K562 (cell line): ENCODE measurements at regions not wholly inside any gene's neighbourhood (a gene's known extent, or its start where the extent isn't known, plus 50 kb on each side); places are given as distances from the start of the nearest gene placed in this dataset.

ENCODE experiments used
- BHLHE40 ChIP-seq: IDR thresholded peaks from 2 replicates; pipeline ENCODE4 v1.6.1; 2011; ENCODE audit warnings: low read length, improper control_type of control experiment
- CBFA2T2 ChIP-seq: fragments of 450-650 bp; conservative IDR thresholded peaks from 2 replicates; pipeline ENCODE4 v1.6.1; 2017; ENCODE audit warnings: mild to moderate bottlenecking
- FOXA3 ChIP-seq, 2 experiments: fragments of 450-650 bp in 1 of 2; sonication (generic) in 1 of 2; formaldehyde crosslinking; IDR thresholded peaks in 1 of 2; conservative IDR thresholded peaks in 1 of 2; 2 replicates each; pipeline versions ENCODE4 v1.4.0 to v1.8.0; 2020 to 2022; ENCODE audit warnings: mild to moderate bottlenecking in 2 of 2, missing genetic modification reagents in 1 of 2
- HEY1 ChIP-seq: fragments of 250-450 bp; sonication (Bioruptor Pico); IDR thresholded peaks from 2 replicates; pipeline ENCODE4 v1.5.0; 2020; ENCODE audit warnings: mild to moderate bottlenecking, moderate library complexity, borderline replicate concordance
- JUND ChIP-seq, 2 experiments: IDR thresholded peaks; 2 replicates in 1 of 2; 3 replicates in 1 of 2; pipeline ENCODE4 v1.6.1; 2011; ENCODE audit warnings: borderline replicate concordance in 2 of 2, low read depth in 2 of 2, low read length in 2 of 2, improper control_type of control experiment in 1 of 2, missing biosample characterization in 1 of 2, missing genetic modification characterization in 1 of 2, missing genetic modification reagents in 1 of 2
- KDM5B ChIP-seq: fragments of 200-600 bp; sonication (generic); IDR thresholded peaks from 2 replicates; pipeline ENCODE4 v1.6.1; 2012; ENCODE audit warnings: low read depth, mild to moderate bottlenecking, moderate library complexity, low read length, control low read depth, inconsistent platforms; ENCODE audit not compliant: insufficient replicate concordance
- KLF1 ChIP-seq: fragments of 450-650 bp; IDR thresholded peaks from 2 replicates; pipeline ENCODE4 v1.6.1; 2016; ENCODE audit warnings: missing genetic modification characterization, missing compliant biosample characterization
- POLR2H ChIP-seq: IDR thresholded peaks from 2 replicates; pipeline ENCODE4 v1.6.1; 2016; ENCODE audit warnings: missing genetic modification characterization, low read depth, mild to moderate bottlenecking, control low read depth, missing compliant biosample characterization, moderate library complexity
- SAP30 ChIP-seq: fragments of 200-600 bp; sonication (generic); IDR thresholded peaks from 2 replicates; pipeline ENCODE4 v1.6.1; 2012; ENCODE audit warnings: borderline replicate concordance, low read depth, mild to moderate bottlenecking, moderate library complexity, low read length, control low read depth, inconsistent platforms; ENCODE audit not compliant: insufficient read depth, poor library complexity, severe bottlenecking
- ZBTB11 ChIP-seq, 3 experiments: fragments of 200-800 bp in 1 of 3; fragments of 250-450 bp in 1 of 3; fragments of 450-650 bp in 1 of 3; sonication (Bioruptor Pico) in 1 of 3; sonication (Bioruptor generic) in 1 of 3; formaldehyde crosslinking in 1 of 3; IDR thresholded peaks; 2 replicates each; pipeline versions ENCODE4 v1.6.1 to v1.8.0; 2016 to 2022; ENCODE audit warnings: mild to moderate bottlenecking in 2 of 3, missing genetic modification characterization in 2 of 3, missing compliant biosample characterization in 1 of 3, moderate library complexity in 1 of 3
- ZNF445 ChIP-seq: fragments of 250-450 bp; sonication (Bioruptor Pico); IDR thresholded peaks from 2 replicates; pipeline ENCODE4 v1.4.0; 2020; ENCODE audit warnings: low read depth, mild to moderate bottlenecking, moderate library complexity
- ZNF609 ChIP-seq: sonication (generic); formaldehyde crosslinking; IDR thresholded peaks from 2 replicates; pipeline ENCODE4 v1.8.1; 2023; ENCODE audit warnings: missing genetic modification reagents, mild to moderate bottlenecking, borderline replicate concordance
- ZNF764 ChIP-seq: fragments of 250-450 bp; sonication (Bioruptor Pico); IDR thresholded peaks from 2 replicates; pipeline ENCODE4 v1.4.0; 2020; ENCODE audit warnings: low read depth, mild to moderate bottlenecking, moderate library complexity
- ZNF766 ChIP-seq: fragments of 200-800 bp; sonication (Bioruptor generic); conservative IDR thresholded peaks from 2 replicates; pipeline ENCODE4 v1.6.1; 2016; ENCODE audit warnings: missing genetic modification characterization, missing compliant biosample characterization

GRCh38 chr2:67561457-67561965 is 164.4 kb downstream of the ETAA1 start (continued):
- TF ChIP-seq POLR2H (no peak), ZNF764 (CRISPR knock-in tag) (no peak), ZBTB11 (CRISPR knock-in tag; IDR thresholded peaks at IDR 0.05) (no peak), ZNF766 (CRISPR knock-in tag) (no peak), ZNF445 (no peak), SAP30 (no peak), FOXA3 (CRISPR knock-in tag; conservative IDR thresholded peaks at IDR 0.05 in 1 of 2, IDR thresholded peaks at IDR 0.05 in 1 of 2) (0 out of 4 replicates have a peak, but pooled peaks of 1 of the 2 experiments have one; percentile 39), JUND (IDR thresholded peaks at IDR 0.05; ENCODE audit: borderline replicate concordance, low read depth, low read length) (no peak), JUND (tag; IDR thresholded peaks at IDR 0.05; ENCODE audit: borderline replicate concordance, low read depth, low read length) (peak; percentile 84; the same call in 2 of the 3 replicates), HEY1 (CRISPR knock-in tag) (no peak), BHLHE40 (0 out of 2 replicates have a peak, but pooled peaks have one; percentile 11), CBFA2T2 (peak; percentile 65), KDM5B (no peak), KLF1 (tag) (no peak), ZNF609 (CRISPR knock-in tag) (no peak)
